Prostate gland (tissue), 2 donors: ENCODE measurements at regions not wholly inside any gene's neighbourhood (a gene's known extent, or its start where the extent isn't known, plus 50 kb on each side); places are given as distances from the start of the nearest gene placed in this dataset.

ENCODE experiments used
- CTCF ChIP-seq, 4 experiments: fragments of 200-600 bp in 2 of 4; fragments of 450-650 bp in 2 of 4; sonication (generic) in 2 of 4; IDR thresholded peaks; 1 replicate in 3 of 4; 2 replicates in 1 of 4; pipeline ENCODE4 v1.5.1; 2016 to 2019; ENCODE audit warnings: antibody characterized with exemption in 4 of 4, mild to moderate bottlenecking in 2 of 4, moderate library complexity in 2 of 4
- POLR2A ChIP-seq: fragments of 450-650 bp; IDR thresholded peaks from one replicate; pipeline ENCODE4 v1.6.1; 2016; ENCODE audit warnings: antibody characterized with exemption, mild to moderate bottlenecking

GRCh38 chr3:46094506-46094905, 67.2 kb upstream of the XCR1 start:
- TF ChIP-seq POLR2A (no peak), CTCF (IDR thresholded peaks at IDR 0.05) (no peak)
